D721Med (cell line): ENCODE measurements at regions not wholly inside any gene's neighbourhood (a gene's known extent, or its start where the extent isn't known, plus 50 kb on each side); places are given as distances from the start of the nearest gene placed in this dataset.

ENCODE experiments used
- DNase-seq: peaks from one replicate; pipeline ENCODE4 v3.0.0; 2011; ENCODE audit warnings: low spot score; ENCODE audit not compliant: insufficient read length
- FAIRE-seq: peaks from 2 replicates; lab custom pipeline; 2011; peaks lifted over from hg19 to GRCh38; lab: Jason Lieb, UNC
- CTCF ChIP-seq: IDR thresholded peaks from 2 replicates; pipeline ENCODE4 v1.5.1; 2012; ENCODE audit warnings: mild to moderate bottlenecking, control low read depth; ENCODE audit not compliant: insufficient read depth; ENCODE audit errors: missing control alignments

DNA sequence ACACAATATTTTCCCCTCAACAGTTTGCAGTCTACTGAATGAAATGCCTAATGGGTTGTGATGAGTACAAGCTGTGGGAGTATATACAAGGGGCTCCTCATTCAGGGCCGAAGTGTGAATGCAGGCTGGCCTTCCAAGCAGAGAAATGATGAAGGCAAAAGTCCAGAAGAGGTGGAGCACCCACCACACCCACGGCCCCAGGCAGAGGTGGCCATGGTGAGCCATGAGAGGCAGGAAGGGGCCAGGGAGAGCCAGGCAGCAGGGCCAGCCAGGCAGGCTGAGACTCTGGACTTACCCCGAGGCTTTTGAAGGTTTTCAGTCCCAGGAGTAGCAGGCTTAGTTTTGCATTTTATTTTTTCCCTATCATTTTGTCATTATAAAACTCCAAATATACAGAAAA, 218.1 kb downstream of the AUH start:
- no peak for FAIRE-seq
- no peak for DNase-seq
- TF ChIP-seq CTCF: no peak

DNA sequence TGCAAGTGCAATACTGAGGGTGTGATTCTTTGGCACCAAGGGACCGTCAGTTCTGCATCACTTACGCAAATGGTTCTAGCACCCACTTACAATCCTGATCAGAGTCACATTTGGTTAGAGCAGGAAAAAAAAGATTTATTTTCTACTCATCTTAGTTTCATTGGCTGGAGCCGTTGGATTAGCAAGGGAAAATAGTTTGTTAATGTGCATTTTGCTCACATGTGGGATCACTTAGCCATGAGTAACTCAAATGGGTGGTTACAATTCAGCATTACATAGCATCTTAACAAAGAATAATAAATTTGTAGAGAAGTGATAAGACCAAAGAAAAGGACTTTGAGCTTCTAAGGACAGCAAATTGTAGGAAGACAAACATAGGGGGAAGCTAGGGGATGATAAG, 216.9 kb downstream of the AUH start:
- DNase-seq: no peak
- FAIRE-seq: no peak
- no peak for TF ChIP-seq CTCF

- no peak for TF ChIP-seq CTCF
- no peak for DNase-seq
- no peak for FAIRE-seq
Measured at GRCh38 chr9:91145496-91145895, 216.2 kb downstream of the AUH start.

DNA sequence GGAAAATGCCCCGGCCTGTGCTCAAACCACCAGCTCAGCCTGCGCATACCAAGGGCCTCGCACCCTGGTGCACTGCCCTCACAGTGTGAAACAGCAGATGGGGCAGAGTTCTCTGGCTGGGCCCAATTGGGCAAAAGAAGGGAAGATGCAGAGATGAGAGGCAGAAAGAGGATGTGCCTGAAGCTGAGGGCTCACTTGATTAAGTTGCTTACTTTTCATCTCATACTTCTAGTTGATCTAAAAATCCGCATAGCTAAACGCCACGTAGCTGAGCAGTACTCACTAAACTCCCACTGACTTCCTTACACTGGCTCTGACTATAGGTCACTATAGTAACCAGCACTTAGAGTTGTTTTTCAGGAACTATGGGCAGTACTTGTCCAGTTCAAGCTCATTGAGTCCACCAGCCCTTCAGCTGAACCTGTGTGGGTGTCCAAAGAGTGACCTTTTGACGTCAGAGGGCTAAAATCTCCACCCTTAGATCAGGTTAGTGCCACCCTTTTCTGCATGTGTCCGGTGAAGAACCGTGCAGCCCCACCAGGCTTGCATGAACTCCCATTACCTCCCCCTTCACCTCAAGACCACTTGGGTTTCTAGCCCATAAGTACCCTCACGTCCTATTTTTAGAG, 215.2 kb downstream of the AUH start:
- FAIRE-seq (no peak), DNase-seq (no peak)
- no peak for TF ChIP-seq CTCF

GRCh38 chr9:91147079-91147708, 214.5 kb downstream of the AUH start:
- FAIRE-seq (no peak), DNase-seq (no peak)
- TF ChIP-seq CTCF: no peak

- DNase-seq (no peak), FAIRE-seq (no peak)
- TF ChIP-seq CTCF: no peak
Measured at GRCh38 chr9:91148306-91148705, 213.4 kb downstream of the AUH start.

DNA sequence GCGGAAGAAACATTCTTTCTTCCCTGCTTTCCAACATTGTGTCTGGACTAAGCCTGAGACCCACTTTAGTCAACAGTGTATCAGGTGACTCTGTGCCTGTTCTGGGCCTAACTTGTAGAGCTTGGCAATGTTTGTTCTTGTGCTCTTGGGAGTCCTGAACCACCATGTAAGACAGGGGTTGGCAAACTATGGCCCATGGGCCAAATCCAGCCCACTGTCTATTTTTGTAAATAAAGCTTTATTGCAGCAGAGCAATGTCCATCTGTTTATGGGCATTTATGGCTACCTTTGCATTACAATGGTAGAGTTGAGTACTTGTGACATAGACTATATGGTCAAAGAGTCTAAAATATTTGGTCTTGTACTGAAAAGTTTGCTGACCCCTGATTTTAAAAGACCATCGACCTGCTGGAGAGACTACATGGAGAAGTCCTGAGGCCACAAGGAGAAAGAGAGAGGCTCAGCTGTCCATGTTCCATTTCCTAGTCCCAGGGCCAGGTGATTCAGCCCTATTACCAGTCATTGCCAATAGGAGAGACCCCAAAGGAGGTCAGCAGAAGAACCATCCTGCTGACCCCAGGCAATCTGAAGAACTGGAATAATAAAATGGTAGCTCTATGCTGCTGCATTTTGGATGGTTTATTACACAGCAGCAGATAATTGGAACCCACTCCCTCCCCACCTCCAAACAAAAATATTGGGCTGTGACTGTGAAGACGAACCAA, 211.3 kb downstream of the AUH start:
- TF ChIP-seq CTCF: no peak
- no peak for FAIRE-seq

More for the DNA sequence above, 211.3 kb downstream of the AUH start:
- DNase-seq: no peak
